HEK293T (cell line): ENCODE measurements at regions not wholly inside any gene's neighbourhood (a gene's known extent, or its start where the extent isn't known, plus 50 kb on each side); places are given as distances from the start of the nearest gene placed in this dataset.

ENCODE experiments used
- CTCF ChIA-PET: fragments of 350-600 bp; formaldehyde crosslinking; extraction: SDS; loops from one replicate; lab custom pipeline; 2021; ENCODE audit warnings: antibody characterized with exemption, inconsistent platforms; lab: Yijun Ruan, JAX
- POLR2A ChIA-PET: fragments of 350-600 bp; formaldehyde crosslinking; extraction: SDS; loops from one replicate; lab custom pipeline; 2020; ENCODE audit warnings: antibody characterized with exemption, inconsistent platforms; lab: Yijun Ruan, JAX
- DNase-seq: peaks from one replicate; pipeline ENCODE4 v3.0.0; 2012; ENCODE audit warnings: mixed read lengths; ENCODE audit errors: extremely low spot score
- ARNT ChIP-seq: fragments of 450-650 bp; IDR thresholded peaks from 2 replicates; pipeline ENCODE4 v1.6.1; 2017; ENCODE audit warnings: mild to moderate bottlenecking
- BHLHE40 ChIP-seq: fragments of 450-650 bp; IDR thresholded peaks from 2 replicates; pipeline ENCODE4 v1.6.1; 2016; ENCODE audit warnings: mild to moderate bottlenecking, moderate library complexity, borderline replicate concordance
- CTBP1 ChIP-seq: fragments of 450-650 bp; IDR thresholded peaks from 2 replicates; pipeline ENCODE4 v1.6.1; 2016; ENCODE audit warnings: borderline replicate concordance
- ELF4 ChIP-seq: fragments of 450-650 bp; IDR thresholded peaks from 2 replicates; pipeline ENCODE4 v1.6.1; 2017; ENCODE audit warnings: antibody characterized with exemption
- FOXA1 ChIP-seq: fragments of 450-650 bp; IDR thresholded peaks from 2 replicates; pipeline ENCODE4 v1.6.1; 2016; ENCODE audit warnings: mild to moderate bottlenecking
- FOXK2 ChIP-seq: fragments of 450-650 bp; IDR thresholded peaks from 2 replicates; pipeline ENCODE4 v1.6.1; 2016; ENCODE audit warnings: mild to moderate bottlenecking
- FOXM1 ChIP-seq: fragments of 450-650 bp; IDR thresholded peaks from 2 replicates; pipeline ENCODE4 v1.6.1; 2017; ENCODE audit warnings: mild to moderate bottlenecking, borderline replicate concordance
- HDGF ChIP-seq: fragments of 450-650 bp; IDR thresholded peaks from 2 replicates; pipeline ENCODE4 v1.6.1; 2017; ENCODE audit warnings: antibody characterized with exemption, borderline replicate concordance
- L3MBTL2 ChIP-seq: fragments of 450-650 bp; conservative IDR thresholded peaks from 2 replicates; pipeline ENCODE4 v1.6.1; 2016; ENCODE audit warnings: mild to moderate bottlenecking
- LEF1 ChIP-seq: fragments of 450-650 bp; IDR thresholded peaks from 2 replicates; pipeline ENCODE4 v1.6.1; 2017; ENCODE audit warnings: mild to moderate bottlenecking, borderline replicate concordance
- NFRKB ChIP-seq: fragments of 450-650 bp; IDR thresholded peaks from 2 replicates; pipeline ENCODE4 v1.6.1; 2016; ENCODE audit warnings: mild to moderate bottlenecking, moderate library complexity
- SP1 ChIP-seq: fragments of 450-650 bp; IDR thresholded peaks from 2 replicates; pipeline ENCODE4 v1.6.1; 2017
- SUZ12 ChIP-seq: fragments of 450-650 bp; IDR thresholded peaks from 2 replicates; pipeline ENCODE4 v1.6.1; 2016; ENCODE audit warnings: mild to moderate bottlenecking
- TARDBP ChIP-seq: fragments of 450-650 bp; IDR thresholded peaks from 2 replicates; pipeline ENCODE4 v1.6.1; 2016
- ZNF384 ChIP-seq: fragments of 450-650 bp; IDR thresholded peaks from 2 replicates; pipeline ENCODE4 v1.6.1; 2016
- TF ChIP-seq, protein P1 (sequence below): fragments of 450-650 bp; IDR thresholded peaks from 2 replicates; pipeline ENCODE4 v1.6.1; 2016

DNA sequence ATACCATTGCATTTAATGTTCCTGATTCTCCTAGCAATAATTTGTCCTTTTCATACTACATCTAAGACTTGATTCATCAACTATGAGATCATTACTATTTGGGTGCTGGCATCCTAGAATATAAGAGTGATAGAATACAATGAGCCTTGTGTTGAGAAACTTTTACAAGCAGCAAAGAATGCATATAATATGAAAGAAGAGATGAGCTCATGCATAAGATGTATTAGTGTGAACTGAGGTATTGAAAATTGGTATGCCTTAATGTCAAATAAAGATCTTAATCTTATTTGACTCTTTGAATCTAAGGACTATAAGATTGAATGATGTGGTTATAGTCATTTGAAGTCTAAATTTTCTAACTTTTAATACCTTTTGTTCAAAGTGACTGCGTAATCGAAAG lies 220.0 kb upstream of the ARHGEF26 start:
- CTCF ChIA-PET = no interaction called here
- DNase-seq = no peak
- TF ChIP-seq FOXK2 = no peak
- no peak for TF ChIP-seq SUZ12
- TF ChIP-seq, protein P1, sequence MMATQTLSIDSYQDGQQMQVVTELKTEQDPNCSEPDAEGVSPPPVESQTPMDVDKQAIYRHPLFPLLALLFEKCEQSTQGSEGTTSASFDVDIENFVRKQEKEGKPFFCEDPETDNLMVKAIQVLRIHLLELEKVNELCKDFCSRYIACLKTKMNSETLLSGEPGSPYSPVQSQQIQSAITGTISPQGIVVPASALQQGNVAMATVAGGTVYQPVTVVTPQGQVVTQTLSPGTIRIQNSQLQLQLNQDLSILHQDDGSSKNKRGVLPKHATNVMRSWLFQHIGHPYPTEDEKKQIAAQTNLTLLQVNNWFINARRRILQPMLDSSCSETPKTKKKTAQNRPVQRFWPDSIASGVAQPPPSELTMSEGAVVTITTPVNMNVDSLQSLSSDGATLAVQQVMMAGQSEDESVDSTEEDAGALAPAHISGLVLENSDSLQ = no peak
- no peak for TF ChIP-seq HDGF
- no peak for TF ChIP-seq L3MBTL2
- no peak for TF ChIP-seq LEF1
- no peak for TF ChIP-seq TARDBP
- no peak for TF ChIP-seq NFRKB
- TF ChIP-seq CTBP1 = no peak; the same call in 1 of the 2 replicates
- POLR2A ChIA-PET = no interaction called here

DNA sequence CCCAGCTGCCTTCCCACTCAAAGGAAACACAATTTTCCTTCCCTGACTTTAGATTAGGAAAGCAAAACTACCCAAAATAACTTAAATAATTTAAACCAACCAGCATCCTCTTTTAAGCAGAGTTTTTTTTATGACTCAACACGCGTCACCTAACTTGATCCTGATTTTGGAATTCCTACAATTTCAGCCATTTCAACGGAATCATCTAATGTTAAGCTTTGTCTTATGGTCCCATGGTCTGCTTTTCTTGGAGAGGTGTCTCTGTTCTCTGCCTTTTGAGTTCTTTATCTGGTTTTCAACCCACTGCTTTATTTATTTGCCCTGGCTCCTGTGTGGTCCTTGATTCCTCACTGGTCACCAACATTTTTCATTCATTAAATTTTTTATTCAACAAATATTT lies 219.2 kb upstream of the ARHGEF26 start:
- TF ChIP-seq CTBP1 (no peak), TARDBP (no peak), ELF4 (no peak), ARNT (no peak), HDGF (no peak), FOXM1 (no peak), FOXA1 (no peak), NFRKB (no peak), L3MBTL2 (no peak), LEF1 (no peak), FOXK2 (no peak), BHLHE40 (no peak)
- ChIA-PET POLR2A (no interaction called here), CTCF (no interaction called here)
- no peak for DNase-seq

DNA sequence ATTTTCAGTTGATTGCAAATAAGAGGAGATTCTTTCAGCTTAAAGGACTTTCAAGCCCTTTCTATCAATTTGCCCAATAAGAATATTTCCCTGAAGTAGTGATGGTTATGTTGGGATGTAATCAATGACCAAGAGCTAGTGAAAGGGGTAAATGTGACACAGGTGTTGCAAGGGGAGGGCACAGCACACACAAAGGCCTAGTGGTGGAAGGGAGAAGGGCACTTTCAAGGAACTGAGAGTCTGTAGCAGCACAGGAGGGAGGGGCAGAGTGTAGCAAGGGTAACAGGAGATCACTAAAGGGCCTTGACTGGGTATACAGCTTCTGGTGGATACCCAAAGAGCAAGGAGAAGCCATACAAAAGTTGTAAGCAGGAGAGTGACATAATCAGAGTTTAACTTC lies 217.8 kb upstream of the ARHGEF26 start:
- CTCF ChIA-PET = interaction anchor here (1.3 kb wide), 1 partner anchor 10 kb away, joined by 3 read pairs; no protein-coding TSS in a partner anchor
- TF ChIP-seq SP1 (no peak), LEF1 (no peak), FOXA1 (no peak)
- TF ChIP-seq, protein P1 = no peak
- POLR2A ChIA-PET = no interaction called here
- DNase-seq = peak; percentile 12

DNA sequence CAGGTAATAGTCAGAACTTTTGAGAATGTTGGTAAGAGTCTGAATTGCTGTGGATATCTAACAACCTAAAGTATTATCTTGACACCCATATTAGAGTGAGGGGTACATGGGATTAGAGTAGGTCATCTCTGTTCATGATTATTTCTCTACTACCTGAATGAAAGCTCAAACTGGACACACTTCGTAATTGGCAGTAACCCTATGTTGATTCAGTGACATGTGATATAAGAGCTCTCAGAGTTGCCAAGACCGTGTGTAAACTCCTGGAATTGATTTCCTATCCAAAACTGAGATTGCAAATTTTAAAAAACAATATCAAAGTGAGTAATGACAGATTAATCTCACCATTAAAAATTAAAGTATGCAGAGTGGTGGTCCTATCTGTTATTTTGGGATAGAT lies 214.8 kb upstream of the ARHGEF26 start:
- no peak for DNase-seq
- ChIA-PET POLR2A (no interaction called here), CTCF (no interaction called here)
- TF ChIP-seq L3MBTL2 = no peak
- no peak for TF ChIP-seq LEF1
- TF ChIP-seq BHLHE40 = no peak
- no peak for TF ChIP-seq FOXM1
- TF ChIP-seq SUZ12 = no peak
- TF ChIP-seq, protein P1 = no peak
- TF ChIP-seq NFRKB = no peak
- TF ChIP-seq CTBP1 = no peak
- no peak for TF ChIP-seq FOXA1
- no peak for TF ChIP-seq TARDBP

DNA sequence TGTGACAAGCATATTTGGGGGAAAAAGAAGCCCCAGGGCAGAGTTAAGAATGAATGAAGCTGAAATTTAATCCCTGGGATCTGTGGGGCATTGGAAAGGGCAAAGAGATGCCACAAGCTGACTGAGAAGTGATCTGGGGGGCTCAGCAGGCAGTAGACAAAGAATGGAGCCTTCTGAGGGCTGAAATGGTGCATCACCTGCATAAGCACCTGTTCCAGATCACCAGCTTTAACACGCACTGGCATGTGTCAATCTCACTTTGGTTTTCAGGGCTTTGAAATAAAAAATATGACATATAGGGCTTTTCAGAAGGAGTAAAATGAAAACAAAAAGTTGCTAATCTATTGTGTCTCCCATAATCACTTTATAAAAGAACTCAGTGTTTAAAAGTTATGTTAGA lies 210.8 kb upstream of the ARHGEF26 start:
- DNase-seq = no peak
- ChIA-PET CTCF (no interaction called here), POLR2A (no interaction called here)
- no peak for TF ChIP-seq SP1
- TF ChIP-seq BHLHE40 = no peak
- TF ChIP-seq FOXK2 = no peak
- TF ChIP-seq ZNF384 = no peak
- no peak for TF ChIP-seq CTBP1
- no peak for TF ChIP-seq ELF4
- TF ChIP-seq FOXM1 = no peak
- no peak for TF ChIP-seq L3MBTL2

DNA sequence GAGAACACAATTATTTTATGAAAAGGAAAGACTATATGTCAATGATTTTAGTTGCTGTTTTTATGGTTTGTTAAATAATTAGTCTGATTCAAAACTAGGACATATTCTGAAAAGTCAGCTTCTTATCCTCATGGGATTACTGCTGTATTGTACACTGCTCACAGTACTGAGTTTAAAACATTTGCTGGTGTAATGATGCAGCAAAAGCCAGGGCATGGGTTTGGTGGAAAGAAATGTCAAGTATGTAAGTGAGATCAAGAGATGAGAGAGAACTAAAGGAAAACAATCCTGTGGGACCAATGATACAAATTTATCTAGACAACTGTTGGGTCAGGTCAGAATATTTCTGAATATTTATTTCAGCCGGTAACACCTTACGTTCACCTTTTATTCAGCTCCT lies 210.1 kb upstream of the ARHGEF26 start:
- CTCF ChIA-PET = interaction anchor here (0.6 kb wide), 1 partner anchor 143 kb away, joined by 3 read pairs; no protein-coding TSS in a partner anchor
- TF ChIP-seq ZNF384 (no peak), ELF4 (no peak), TARDBP (no peak), CTBP1 (no peak), NFRKB (no peak), FOXA1 (no peak), HDGF (no peak), LEF1 (no peak), ARNT (no peak), FOXM1 (no peak), SP1 (no peak)
- TF ChIP-seq, protein P1 = no peak
- DNase-seq = no peak
- POLR2A ChIA-PET = no interaction called here

DNA sequence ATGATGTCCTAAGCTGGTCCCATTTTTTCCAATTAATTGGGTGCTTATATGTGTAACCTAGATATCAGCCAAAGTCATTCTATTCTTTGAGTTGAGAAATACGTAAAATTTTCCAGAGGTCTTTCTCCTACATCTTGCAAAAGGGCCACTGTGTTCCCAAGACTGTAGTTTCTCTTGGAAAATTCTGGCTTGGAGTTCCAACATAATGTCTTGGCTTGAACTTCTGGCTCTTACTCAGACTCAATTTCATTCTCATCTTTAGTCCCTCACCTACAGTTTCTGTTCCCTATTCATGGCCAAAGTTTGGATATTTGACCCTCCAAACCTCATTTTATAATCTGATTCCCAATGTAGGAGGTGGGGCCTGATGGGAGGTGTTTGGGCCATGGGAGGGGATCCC lies 201.4 kb upstream of the ARHGEF26 start:
- DNase-seq = no peak
- TF ChIP-seq NFRKB (no peak), SP1 (no peak), ELF4 (no peak), LEF1 (no peak), FOXA1 (no peak), TARDBP (no peak), FOXK2 (no peak), SUZ12 (no peak), ARNT (no peak), L3MBTL2 (no peak), HDGF (no peak), CTBP1 (no peak)
- TF ChIP-seq, protein P1 = no peak
- ChIA-PET CTCF (no interaction called here), POLR2A (no interaction called here)
